ENCODE measurements at regions not wholly inside any gene's neighbourhood (a gene's known extent, or its start where the extent isn't known, plus 50 kb on each side); places are given as distances from the start of the nearest gene placed in this dataset.

DNA sequence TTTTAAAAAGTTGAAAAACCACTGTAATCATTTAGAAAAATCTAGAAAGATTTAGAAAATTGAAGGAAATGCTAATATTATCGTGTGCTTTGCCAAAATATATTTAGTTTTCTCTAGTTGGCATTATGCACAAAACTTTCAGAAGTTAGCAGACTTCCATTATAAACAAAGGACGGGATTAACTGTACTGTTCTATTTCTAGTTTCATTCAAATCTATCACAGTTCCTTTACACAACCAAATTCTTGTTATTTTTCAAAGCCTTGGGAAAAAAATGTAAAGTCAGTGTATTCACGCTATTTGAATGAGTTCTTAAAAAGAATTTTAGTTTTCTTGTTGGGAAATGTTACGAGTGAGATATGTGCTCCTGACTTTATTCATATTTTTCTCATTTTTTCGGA lies 277.8 kb downstream of the LMO7 start:
- TF ChIP-seq EZH2 (IDR thresholded peaks at IDR 0.05; ENCODE audit: low read length, missing control alignments) = no peak
- TF ChIP-seq, protein P1, sequence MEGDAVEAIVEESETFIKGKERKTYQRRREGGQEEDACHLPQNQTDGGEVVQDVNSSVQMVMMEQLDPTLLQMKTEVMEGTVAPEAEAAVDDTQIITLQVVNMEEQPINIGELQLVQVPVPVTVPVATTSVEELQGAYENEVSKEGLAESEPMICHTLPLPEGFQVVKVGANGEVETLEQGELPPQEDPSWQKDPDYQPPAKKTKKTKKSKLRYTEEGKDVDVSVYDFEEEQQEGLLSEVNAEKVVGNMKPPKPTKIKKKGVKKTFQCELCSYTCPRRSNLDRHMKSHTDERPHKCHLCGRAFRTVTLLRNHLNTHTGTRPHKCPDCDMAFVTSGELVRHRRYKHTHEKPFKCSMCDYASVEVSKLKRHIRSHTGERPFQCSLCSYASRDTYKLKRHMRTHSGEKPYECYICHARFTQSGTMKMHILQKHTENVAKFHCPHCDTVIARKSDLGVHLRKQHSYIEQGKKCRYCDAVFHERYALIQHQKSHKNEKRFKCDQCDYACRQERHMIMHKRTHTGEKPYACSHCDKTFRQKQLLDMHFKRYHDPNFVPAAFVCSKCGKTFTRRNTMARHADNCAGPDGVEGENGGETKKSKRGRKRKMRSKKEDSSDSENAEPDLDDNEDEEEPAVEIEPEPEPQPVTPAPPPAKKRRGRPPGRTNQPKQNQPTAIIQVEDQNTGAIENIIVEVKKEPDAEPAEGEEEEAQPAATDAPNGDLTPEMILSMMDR (conservative IDR thresholded peaks at IDR 0.05 in 1 of 2, IDR thresholded peaks at IDR 0.05 in 1 of 2; ENCODE audit: low read depth in 1 of 2, low read length in 2 of 2) = no peak

Data from fibroblast of lung (primary cell).